SK-N-SH treated with all-trans-retinoic acid at 6 μM for 48 hours (cell line): ENCODE measurements at regions not wholly inside any gene's neighbourhood (a gene's known extent, or its start where the extent isn't known, plus 50 kb on each side); places are given as distances from the start of the nearest gene placed in this dataset.

Source experiments
- ATAC-seq: fragments of 200-7000 bp; cut with Tn5 transposase; 3 replicates; pipeline ENCODE4 v1.9.1; 2020; ENCODE audit warnings: mild to moderate bottlenecking, moderate library complexity
- ARNTL ChIP-seq: fragments of 450-650 bp; formaldehyde crosslinking; IDR thresholded peaks from 2 replicates; pipeline ENCODE4 v1.5.0; 2020; ENCODE audit warnings: low read depth, mild to moderate bottlenecking, moderate library complexity, borderline replicate concordance
- BACH2 ChIP-seq: fragments of 250-450 bp; sonication (Bioruptor Pico); IDR thresholded peaks from 2 replicates; pipeline ENCODE4 v1.9.0; 2021; ENCODE audit warnings: mild to moderate bottlenecking, borderline replicate concordance
- CREB5 ChIP-seq: fragments of 250-450 bp; sonication (Bioruptor Pico); IDR thresholded peaks from 2 replicates; pipeline ENCODE4 v1.5.1; 2020; ENCODE audit warnings: low read depth, mild to moderate bottlenecking, moderate library complexity
- CSDC2 ChIP-seq: fragments of 250-450 bp; sonication (Bioruptor Pico); IDR thresholded peaks from 2 replicates; pipeline ENCODE4 v1.5.0; 2020; ENCODE audit warnings: mild to moderate bottlenecking, moderate library complexity
- CSRNP3 ChIP-seq: fragments of 250-450 bp; sonication (Bioruptor Pico); IDR thresholded peaks from 2 replicates; pipeline ENCODE4 v1.5.1; 2021; ENCODE audit warnings: mild to moderate bottlenecking, moderate library complexity
- ESRRG ChIP-seq: fragments of 250-450 bp; sonication (Bioruptor Pico); IDR thresholded peaks from 2 replicates; pipeline ENCODE4 v1.6.1; 2021; ENCODE audit warnings: mild to moderate bottlenecking
- GLIS3 ChIP-seq: fragments of 250-450 bp; sonication (Bioruptor Pico); IDR thresholded peaks from 2 replicates; pipeline ENCODE4 v1.5.0; 2020; ENCODE audit warnings: mild to moderate bottlenecking, moderate library complexity
- ISL1 ChIP-seq: fragments of 250-450 bp; sonication (Bioruptor Pico); IDR thresholded peaks from 2 replicates; pipeline ENCODE4 v2.1.2; 2022; ENCODE audit warnings: mild to moderate bottlenecking, moderate library complexity
- OSR1 ChIP-seq: fragments of 250-450 bp; sonication (Bioruptor Pico); IDR thresholded peaks from 2 replicates; pipeline ENCODE4 v1.8.0; 2022; ENCODE audit warnings: moderate library complexity, mild to moderate bottlenecking, inconsistent platforms
- PATZ1 ChIP-seq: fragments of 250-450 bp; sonication (Bioruptor Pico); IDR thresholded peaks from 2 replicates; pipeline ENCODE4 v1.8.0; 2020; ENCODE audit warnings: mild to moderate bottlenecking, moderate library complexity, borderline replicate concordance
- POU6F1 ChIP-seq: fragments of 250-450 bp; sonication (Bioruptor Pico); IDR thresholded peaks from 2 replicates; pipeline ENCODE4 v1.8.0; 2021; ENCODE audit warnings: low read depth, mild to moderate bottlenecking, moderate library complexity, borderline replicate concordance
- PPARA ChIP-seq: fragments of 250-450 bp; sonication (Bioruptor Pico); IDR thresholded peaks from 2 replicates; pipeline ENCODE4 v1.5.0; 2020; ENCODE audit warnings: mild to moderate bottlenecking, borderline replicate concordance
- RARB ChIP-seq: fragments of 250-450 bp; sonication (Bioruptor Pico); IDR thresholded peaks from 2 replicates; pipeline ENCODE4 v1.8.0; 2021; ENCODE audit warnings: mild to moderate bottlenecking, moderate library complexity
- SNAI2 ChIP-seq: fragments of 250-450 bp; sonication (Bioruptor Pico); IDR thresholded peaks from 2 replicates; pipeline ENCODE4 v1.5.0; 2020; ENCODE audit warnings: mild to moderate bottlenecking, moderate library complexity
- TCF4 ChIP-seq: fragments of 250-450 bp; sonication (Bioruptor Pico); IDR thresholded peaks from 2 replicates; pipeline ENCODE4 v1.8.0; 2021; ENCODE audit warnings: mild to moderate bottlenecking, moderate library complexity, borderline replicate concordance
- TOX ChIP-seq: fragments of 250-450 bp; sonication (Bioruptor Pico); IDR thresholded peaks from 2 replicates; pipeline ENCODE4 v1.8.0; 2021; ENCODE audit warnings: mild to moderate bottlenecking, moderate library complexity, borderline replicate concordance
- TSHZ2 ChIP-seq: fragments of 250-450 bp; sonication (Bioruptor Pico); IDR thresholded peaks from 2 replicates; pipeline ENCODE4 v1.5.0; 2020; ENCODE audit warnings: mild to moderate bottlenecking, moderate library complexity
- ZC3H10 ChIP-seq: fragments of 250-450 bp; sonication (Bioruptor Pico); IDR thresholded peaks from 2 replicates; pipeline ENCODE4 v1.5.1; 2021; ENCODE audit warnings: mild to moderate bottlenecking, moderate library complexity
- ZFP3 ChIP-seq: fragments of 250-450 bp; sonication (Bioruptor Pico); IDR thresholded peaks from 2 replicates; pipeline ENCODE4 v1.5.0; 2020; ENCODE audit warnings: mild to moderate bottlenecking, moderate library complexity
- ZFP30 ChIP-seq: fragments of 450-650 bp; formaldehyde crosslinking; IDR thresholded peaks from 2 replicates; pipeline ENCODE4 v1.5.0; 2022; ENCODE audit warnings: mild to moderate bottlenecking, moderate library complexity
- ZNF565 ChIP-seq: fragments of 450-650 bp; formaldehyde crosslinking; conservative IDR thresholded peaks from 2 replicates; pipeline ENCODE4 v1.5.0; 2020; ENCODE audit warnings: low read depth, mild to moderate bottlenecking, moderate library complexity
- ZNF70 ChIP-seq: fragments of 450-650 bp; formaldehyde crosslinking; IDR thresholded peaks from 2 replicates; pipeline ENCODE4 v1.5.0; 2020; ENCODE audit warnings: mild to moderate bottlenecking, moderate library complexity

GRCh38 chr16:63301349-63301748 is 1265.1 kb upstream of the CDH8 start:
- ATAC-seq, result no peak
- no peak for TF ChIP-seq CREB5
- no peak for TF ChIP-seq OSR1 (CRISPR knock-in tag)
- TF ChIP-seq ZNF565 (CRISPR knock-in tag), result no peak
- TF ChIP-seq TOX (CRISPR knock-in tag), result no peak

GRCh38 chr16:63298993-63299392 is 1262.8 kb upstream of the CDH8 start:
- TF ChIP-seq BACH2 (CRISPR knock-in tag) (no peak), PPARA (no peak), SNAI2 (CRISPR knock-in tag) (no peak), ZFP3 (CRISPR knock-in tag) (no peak), GLIS3 (no peak), ISL1 (CRISPR knock-in tag) (no peak), TCF4 (no peak), TOX (CRISPR knock-in tag) (no peak), OSR1 (CRISPR knock-in tag) (no peak), ZC3H10 (CRISPR knock-in tag) (no peak), RARB (CRISPR knock-in tag) (no peak), PATZ1 (CRISPR knock-in tag) (no peak), ZFP30 (no peak), ARNTL (CRISPR knock-in tag) (no peak), ZNF70 (no peak), CSDC2 (CRISPR knock-in tag) (no peak), CREB5 (no peak), POU6F1 (no peak), CSRNP3 (CRISPR knock-in tag) (no peak), TSHZ2 (CRISPR knock-in tag) (no peak)
- ATAC-seq, result no peak

- TF ChIP-seq TSHZ2 (CRISPR knock-in tag) (no peak), ISL1 (CRISPR knock-in tag) (no peak), TOX (CRISPR knock-in tag) (no peak), TCF4 (no peak), GLIS3 (no peak), ARNTL (CRISPR knock-in tag) (no peak), CSDC2 (CRISPR knock-in tag) (no peak), SNAI2 (CRISPR knock-in tag) (no peak), ESRRG (CRISPR knock-in tag) (no peak), ZFP30 (no peak)
- no peak for ATAC-seq
Measured at GRCh38 chr16:63292036-63292435, 1255.8 kb upstream of the CDH8 start.
